BLaER1 treated with 17β-estradiol and CSF1 and Interleukin-3, amounts not matched to agents 10 nM and 100 nM (cell line): ENCODE measurements at regions not wholly inside any gene's neighbourhood (a gene's known extent, or its start where the extent isn't known, plus 50 kb on each side); places are given as distances from the start of the nearest gene placed in this dataset.

Source experiments
- H3K27ac ChIP-seq, 11 experiments: shearing (Covaris generic); formaldehyde crosslinking; 2 replicates each; pipeline ENCODE4 v1.8.1; 2022
- H3K27me3 ChIP-seq, 11 experiments: shearing (Covaris generic); formaldehyde crosslinking; 2 replicates each; pipeline ENCODE4 v1.8.1; 2022
- H3K36me3 ChIP-seq, 11 experiments: shearing (Covaris generic); formaldehyde crosslinking; 2 replicates each; pipeline ENCODE4 v1.8.1; 2022
- H3K4me1 ChIP-seq, 10 experiments: shearing (Covaris generic); formaldehyde crosslinking; 2 replicates each; pipeline ENCODE4 v1.8.1; 2022
- H3K4me2 ChIP-seq, 11 experiments: shearing (Covaris generic); formaldehyde crosslinking; 2 replicates each; pipeline ENCODE4 v1.8.1; 2022
- H3K4me3 ChIP-seq, 10 experiments: shearing (Covaris generic); formaldehyde crosslinking; 2 replicates each; pipeline ENCODE4 v1.8.1; 2022
- H3K9ac ChIP-seq, 11 experiments: shearing (Covaris generic); formaldehyde crosslinking; 2 replicates each; pipeline ENCODE4 v1.8.1; 2022
- H3K9me3 ChIP-seq, 11 experiments: shearing (Covaris generic); formaldehyde crosslinking; replicated peaks in 1 of 11; 2 replicates each; pipeline ENCODE4 v1.8.1; 2022
- H4K20me1 ChIP-seq, 11 experiments: shearing (Covaris generic); formaldehyde crosslinking; 2 replicates each; pipeline ENCODE4 v1.8.1; 2022
- Cebpa-rat ChIP-seq, 11 experiments: shearing (Covaris generic); IDR thresholded peaks; 2 replicates each; pipeline ENCODE4 v1.8.1; 2022

GRCh38 chr6:124877468-124877867, 84.8 kb upstream of the RNF217 start:
- Histone ChIP-seq H3K4me3 (no peak overlapping the region), H3K9me3 (no peaks in the 10 kb centered on the region), H4K20me1 (no peaks in the 10 kb centered on the region), H3K27ac (no peak overlapping the region), H3K9ac (no peak overlapping the region), H3K36me3 (no peaks in the 10 kb centered on the region), H3K4me2 (no peak overlapping the region), H3K4me1 (peaks cover 27 to 36% (median 34%) of the 10 kb centered on the region in 10 experiments), H3K27me3 (no peaks in the 10 kb centered on the region)
- no peak for TF ChIP-seq Cebpa-rat (IDR thresholded peaks at IDR 0.05)

- Histone ChIP-seq H3K9ac (peak overlapping the region in 5 of 11 experiments; percentile 32 to 59 (median 40); a peak in 7 of 22 replicates), H4K20me1 (no peaks in the 10 kb centered on the region), H3K4me3 (no peak overlapping the region), H3K36me3 (no peaks in the 10 kb centered on the region), H3K4me2 (peak overlapping the region; percentile 3 to 89 (median 66); a peak in 19 of 22 replicates), H3K4me1 (peaks cover 42 to 54% (median 50%) of the 10 kb centered on the region in 10 experiments), H3K9me3 (no peaks in the 10 kb centered on the region), H3K27me3 (no peaks in the 10 kb centered on the region), H3K27ac (peak overlapping the region in 9 of 11 experiments; percentile 17 to 83 (median 65); a peak in 17 of 22 replicates)
- no peak for TF ChIP-seq Cebpa-rat (IDR thresholded peaks at IDR 0.05)
These were observed 82.9 kb upstream of the RNF217 start for GRCh38 chr6:124879110-124879991.

GRCh38 chr6:124879992-124880355, 82.3 kb upstream of the RNF217 start:
- H4K20me1 ChIP-seq: no peaks in the 10 kb centered on the region
- peak overlapping the region in 9 of 11 experiments; percentile 17 to 83 (median 65); a peak in 17 of 22 replicates for H3K27ac ChIP-seq
- no peaks in the 10 kb centered on the region for H3K36me3 ChIP-seq
- H3K4me1 ChIP-seq: peaks cover 42 to 60% (median 50%) of the 10 kb centered on the region in 10 experiments
- H3K9ac ChIP-seq: peak overlapping the region in 5 of 11 experiments; percentile 32 to 59 (median 40); a peak in 7 of 22 replicates
- no peaks in the 10 kb centered on the region for H3K27me3 ChIP-seq
- peak overlapping the region in 10 of 11 experiments; percentile 13 to 89 (median 66); a peak in 19 of 22 replicates for H3K4me2 ChIP-seq
- H3K4me3 ChIP-seq: no peak overlapping the region
- no peak for TF ChIP-seq Cebpa-rat (IDR thresholded peaks at IDR 0.05)
- no peaks in the 10 kb centered on the region for H3K9me3 ChIP-seq

- peaks cover 0 to 12% (median 0%) of the 10 kb centered on the region in 11 experiments; a peak in 4 of 22 replicates for H3K9me3 ChIP-seq
- peak overlapping the region; percentile 68 to 89 (median 77) for H3K4me2 ChIP-seq
- H4K20me1 ChIP-seq: no peaks in the 10 kb centered on the region
- H3K4me3 ChIP-seq: peak overlapping the region in 8 of 10 experiments; percentile 8 to 56 (median 28); a peak in 14 of 20 replicates
- peaks cover 42 to 60% (median 51%) of the 10 kb centered on the region in 10 experiments for H3K4me1 ChIP-seq
- no peak for TF ChIP-seq Cebpa-rat (IDR thresholded peaks at IDR 0.05)
- H3K27ac ChIP-seq: peak overlapping the region; percentile 6 to 90 (median 81); a peak in 21 of 22 replicates
- H3K9ac ChIP-seq: peak overlapping the region; percentile 17 to 78 (median 70); a peak in 20 of 22 replicates
- H3K36me3 ChIP-seq: no peaks in the 10 kb centered on the region
- H3K27me3 ChIP-seq: no peaks in the 10 kb centered on the region
These were observed 80.2 kb upstream of the RNF217 start for GRCh38 chr6:124881898-124882578.

- Histone ChIP-seq H3K4me3 (peak overlapping the region in 8 of 10 experiments; percentile 8 to 56 (median 28); a peak in 14 of 20 replicates), H3K4me2 (peak overlapping the region; percentile 68 to 89 (median 77))
- peak in 6 of 11 experiments; percentile 30 to 97 (median 80); a peak in 9 of 22 replicates for TF ChIP-seq Cebpa-rat (IDR thresholded peaks at IDR 0.05)
These were observed 79.5 kb upstream of the RNF217 start for GRCh38 chr6:124882579-124883393.

GRCh38 chr6:124885171-124885570, 77.1 kb upstream of the RNF217 start:
- Histone ChIP-seq H3K27me3 (no peaks in the 10 kb centered on the region), H4K20me1 (no peaks in the 10 kb centered on the region), H3K9me3 (peaks cover 0 to 17% (median 0%) of the 10 kb centered on the region in 11 experiments; a peak in 4 of 22 replicates), H3K27ac (peak overlapping the region in 7 of 11 experiments; percentile 15 to 90 (median 83); a peak in 11 of 22 replicates), H3K4me1 (peaks cover 52 to 73% (median 63%) of the 10 kb centered on the region in 10 experiments), H3K4me2 (no peak overlapping the region; a peak in 1 of 22 replicates), H3K4me3 (no peak overlapping the region), H3K36me3 (no peaks in the 10 kb centered on the region), H3K9ac (no peak overlapping the region)
- no peak for TF ChIP-seq Cebpa-rat (IDR thresholded peaks at IDR 0.05)

More at GRCh38 chr6:124882579-124883393, 79.5 kb upstream of the RNF217 start:
- H3K36me3 ChIP-seq: no peaks in the 10 kb centered on the region
- no peaks in the 10 kb centered on the region for H3K27me3 ChIP-seq
- no peaks in the 10 kb centered on the region for H4K20me1 ChIP-seq
- peaks cover 46 to 66% (median 57%) of the 10 kb centered on the region in 10 experiments for H3K4me1 ChIP-seq
- H3K9ac ChIP-seq: peak overlapping the region; percentile 17 to 78 (median 70); a peak in 20 of 22 replicates
- H3K9me3 ChIP-seq: peaks cover 0 to 17% (median 0%) of the 10 kb centered on the region in 11 experiments; a peak in 4 of 22 replicates
- peak overlapping the region; percentile 6 to 90 (median 81); a peak in 21 of 22 replicates for H3K27ac ChIP-seq

- Histone ChIP-seq H3K9me3 (peaks cover 0 to 28% (median 6%) of the 10 kb centered on the region in 11 experiments; a peak in 7 of 22 replicates), H3K4me2 (peak overlapping the region; percentile 48 to 88 (median 72)), H3K36me3 (no peaks in the 10 kb centered on the region), H4K20me1 (no peaks in the 10 kb centered on the region), H3K9ac (peak overlapping the region in 7 of 11 experiments; percentile 48 to 72 (median 63); a peak in 12 of 22 replicates), H3K27me3 (no peaks in the 10 kb centered on the region), H3K27ac (peak overlapping the region in 10 of 11 experiments; percentile 25 to 83 (median 72); a peak in 18 of 22 replicates), H3K4me1 (peaks cover 28 to 44% (median 35%) of the 10 kb centered on the region in 10 experiments), H3K4me3 (peak overlapping the region in 4 of 10 experiments; percentile 21 to 52 (median 32); a peak in 6 of 20 replicates)
- TF ChIP-seq Cebpa-rat (IDR thresholded peaks at IDR 0.05): no peak
These were observed 74.2 kb upstream of the RNF217 start for GRCh38 chr6:124887872-124888580.
